ENCODE measurements at regions not wholly inside any gene's neighbourhood (a gene's known extent, or its start where the extent isn't known, plus 50 kb on each side); places are given as distances from the start of the nearest gene placed in this dataset.

GRCh38 chr1:207966521-207966920 is 55.6 kb upstream of the CD34 start:
- no peaks in the 10 kb centered on the region for H3K9me3 ChIP-seq (ENCODE audit: low read depth)
- H3K36me3 ChIP-seq = no peaks in the 10 kb centered on the region
- DNase-seq (ENCODE audit: low read depth in 1 of 2, low spot score in 1 of 2) = no peak
- H3K27me3 ChIP-seq = peaks cover 39% of the 10 kb centered on the region
- H3K4me3 ChIP-seq = no peak overlapping the region
- H3K27ac ChIP-seq = no peak overlapping the region
- TF ChIP-seq CTCF (IDR thresholded peaks at IDR 0.05; ENCODE audit: low read depth, low read length) = no peak
- no peaks in the 10 kb centered on the region for H3K4me1 ChIP-seq (ENCODE audit: low read depth)

GRCh38 chr1:207965392-207966387 is 54.8 kb upstream of the CD34 start:
- no peak for DNase-seq (ENCODE audit: low read depth in 1 of 2, low spot score in 1 of 2)
- Histone ChIP-seq H3K27me3 (peaks cover 44% of the 10 kb centered on the region), H3K4me1 (ENCODE audit: low read depth) (no peaks in the 10 kb centered on the region), H3K9me3 (ENCODE audit: low read depth) (no peaks in the 10 kb centered on the region), H3K4me3 (no peak overlapping the region), H3K27ac (no peak overlapping the region), H3K36me3 (no peaks in the 10 kb centered on the region)
- peak; percentile 3 for TF ChIP-seq CTCF (IDR thresholded peaks at IDR 0.05; ENCODE audit: low read depth, low read length)

DNA sequence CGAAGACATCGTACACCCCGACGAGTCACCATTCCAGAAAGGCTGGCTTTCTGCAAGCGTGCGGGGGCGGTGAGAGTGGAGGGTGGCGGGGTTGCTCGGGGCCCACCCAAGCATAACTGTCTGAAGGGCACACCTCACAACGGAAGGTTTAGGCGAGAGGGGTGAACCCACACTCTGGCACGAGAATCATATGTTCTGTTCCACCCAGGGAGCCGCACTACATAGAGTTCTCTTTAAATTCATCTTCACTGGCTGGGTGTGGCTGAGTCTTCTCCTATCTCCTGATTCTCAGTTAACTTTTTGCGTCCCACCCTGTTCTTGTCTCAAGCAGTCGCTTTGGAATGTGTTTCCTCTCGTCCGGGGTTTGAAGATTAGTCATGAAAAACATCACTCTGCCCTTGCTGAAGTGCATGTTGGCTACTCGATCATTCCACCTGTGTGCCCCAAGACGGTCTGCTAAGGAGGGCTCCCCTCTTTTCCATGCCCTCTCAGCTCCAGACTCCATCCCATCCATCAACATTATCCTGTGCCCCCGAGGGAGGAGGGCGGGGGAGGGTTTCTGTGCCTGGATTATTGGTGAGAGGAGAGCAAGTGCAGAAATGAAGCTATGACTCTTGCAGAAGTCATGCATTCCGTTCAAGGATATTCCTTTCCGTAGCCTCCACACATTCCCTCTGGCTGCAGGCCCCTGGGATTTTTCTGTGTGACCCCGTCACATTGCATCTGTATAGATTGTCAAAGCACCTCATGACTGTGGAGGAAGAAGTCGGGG is 53.5 kb upstream of the CD34 start:
- Histone ChIP-seq H3K27me3 (peaks cover 57% of the 10 kb centered on the region), H3K4me3 (no peak overlapping the region)
- no peak for TF ChIP-seq CTCF (IDR thresholded peaks at IDR 0.05; ENCODE audit: low read depth, low read length)

GRCh38 chr1:207963427-207964194 is 52.7 kb upstream of the CD34 start:
- Histone ChIP-seq H3K27ac (no peak overlapping the region), H3K4me1 (ENCODE audit: low read depth) (peaks cover 4% of the 10 kb centered on the region), H3K4me3 (peak overlapping the region; percentile 11), H3K36me3 (no peaks in the 10 kb centered on the region), H3K27me3 (peaks cover 65% of the 10 kb centered on the region), H3K9me3 (ENCODE audit: low read depth) (no peaks in the 10 kb centered on the region)
- TF ChIP-seq CTCF (IDR thresholded peaks at IDR 0.05; ENCODE audit: low read depth, low read length) = peak; percentile 81
- DNase-seq (ENCODE audit: low read depth in 1 of 2, low spot score in 1 of 2) = peak; percentile 92 to 93

More for the DNA sequence above, 53.5 kb upstream of the CD34 start:
- DNase-seq (ENCODE audit: low read depth in 1 of 2, low spot score in 1 of 2) = peak in 1 of 2 donors; percentile 34
- Histone ChIP-seq H3K27ac (no peak overlapping the region), H3K36me3 (no peaks in the 10 kb centered on the region), H3K9me3 (ENCODE audit: low read depth) (no peaks in the 10 kb centered on the region), H3K4me1 (ENCODE audit: low read depth) (no peaks in the 10 kb centered on the region)
